Kidney epithelial cell (primary cell): ENCODE measurements at regions not wholly inside any gene's neighbourhood (a gene's known extent, or its start where the extent isn't known, plus 50 kb on each side); places are given as distances from the start of the nearest gene placed in this dataset.
"Not testable (repeated sequence)": the region's sequence is repeated elsewhere in the genome, so short reads cannot be mapped to it uniquely, and the experiment has no call there.

Experiments
- DNase-seq: peaks from one replicate; pipeline ENCODE4 v3.0.0-alpha.2; 2010; ENCODE audit warnings: low read depth
- H3K27me3 ChIP-seq: 2 replicates; pipeline ENCODE4 v1.6.0; 2011; ENCODE audit warnings: low read length; ENCODE audit not compliant: control insufficient read depth, insufficient read depth
- H3K36me3 ChIP-seq: 2 replicates; pipeline ENCODE4 v1.5.1; 2011; ENCODE audit warnings: low read length; ENCODE audit not compliant: control insufficient read depth, insufficient read depth
- H3K4me3 ChIP-seq: 2 replicates; pipeline ENCODE4 v1.5.1; 2011; ENCODE audit warnings: low read depth, mild to moderate bottlenecking, control low read depth, low read length
- TF ChIP-seq, protein P1 (sequence below): IDR thresholded peaks from 2 replicates; pipeline ENCODE4 v1.5.1; 2011; ENCODE audit warnings: mild to moderate bottlenecking, moderate library complexity, low read length, control low read depth, inconsistent platforms; ENCODE audit not compliant: insufficient read depth, poor library complexity, severe bottlenecking

DNA sequence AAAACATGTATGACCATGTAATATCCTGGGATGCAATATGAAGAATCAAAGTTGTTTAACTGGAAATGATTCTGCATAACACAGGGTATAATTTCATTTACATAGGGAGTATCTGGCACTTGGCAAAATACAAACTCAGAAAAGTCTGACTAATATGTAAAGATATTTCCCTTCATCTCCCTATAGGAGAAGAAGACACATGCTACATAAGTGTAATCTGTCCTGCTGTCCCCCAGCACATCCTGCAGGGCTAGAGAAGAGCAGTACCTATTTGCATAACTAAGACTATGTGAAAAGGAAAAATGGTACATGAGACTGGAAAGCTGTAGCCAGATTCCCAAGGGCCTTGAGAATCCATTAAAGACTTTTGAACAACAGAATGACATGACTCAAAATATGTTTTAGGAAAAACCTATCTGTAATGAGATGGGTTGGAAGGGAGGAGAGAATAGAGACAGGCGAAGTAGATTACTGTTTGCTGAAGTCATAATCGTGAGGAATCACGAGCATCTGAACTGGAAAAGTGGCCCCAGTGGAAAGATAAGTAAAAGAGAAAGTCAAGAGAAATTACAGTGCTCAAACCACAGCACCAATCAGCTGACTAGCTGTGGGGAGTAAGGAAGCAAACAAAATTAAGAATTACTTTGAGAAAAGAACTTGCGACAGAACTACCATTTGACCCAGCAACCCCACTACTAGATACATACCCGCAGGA, 155.1 kb upstream of the HMGA2 start:
- no peaks in the 10 kb centered on the region for H3K36me3 ChIP-seq
- H3K4me3 ChIP-seq: no peak overlapping the region
- DNase-seq: no peak
- H3K27me3 ChIP-seq: no peaks in the 10 kb centered on the region
- TF ChIP-seq, protein P1, sequence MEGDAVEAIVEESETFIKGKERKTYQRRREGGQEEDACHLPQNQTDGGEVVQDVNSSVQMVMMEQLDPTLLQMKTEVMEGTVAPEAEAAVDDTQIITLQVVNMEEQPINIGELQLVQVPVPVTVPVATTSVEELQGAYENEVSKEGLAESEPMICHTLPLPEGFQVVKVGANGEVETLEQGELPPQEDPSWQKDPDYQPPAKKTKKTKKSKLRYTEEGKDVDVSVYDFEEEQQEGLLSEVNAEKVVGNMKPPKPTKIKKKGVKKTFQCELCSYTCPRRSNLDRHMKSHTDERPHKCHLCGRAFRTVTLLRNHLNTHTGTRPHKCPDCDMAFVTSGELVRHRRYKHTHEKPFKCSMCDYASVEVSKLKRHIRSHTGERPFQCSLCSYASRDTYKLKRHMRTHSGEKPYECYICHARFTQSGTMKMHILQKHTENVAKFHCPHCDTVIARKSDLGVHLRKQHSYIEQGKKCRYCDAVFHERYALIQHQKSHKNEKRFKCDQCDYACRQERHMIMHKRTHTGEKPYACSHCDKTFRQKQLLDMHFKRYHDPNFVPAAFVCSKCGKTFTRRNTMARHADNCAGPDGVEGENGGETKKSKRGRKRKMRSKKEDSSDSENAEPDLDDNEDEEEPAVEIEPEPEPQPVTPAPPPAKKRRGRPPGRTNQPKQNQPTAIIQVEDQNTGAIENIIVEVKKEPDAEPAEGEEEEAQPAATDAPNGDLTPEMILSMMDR: no peak

DNA sequence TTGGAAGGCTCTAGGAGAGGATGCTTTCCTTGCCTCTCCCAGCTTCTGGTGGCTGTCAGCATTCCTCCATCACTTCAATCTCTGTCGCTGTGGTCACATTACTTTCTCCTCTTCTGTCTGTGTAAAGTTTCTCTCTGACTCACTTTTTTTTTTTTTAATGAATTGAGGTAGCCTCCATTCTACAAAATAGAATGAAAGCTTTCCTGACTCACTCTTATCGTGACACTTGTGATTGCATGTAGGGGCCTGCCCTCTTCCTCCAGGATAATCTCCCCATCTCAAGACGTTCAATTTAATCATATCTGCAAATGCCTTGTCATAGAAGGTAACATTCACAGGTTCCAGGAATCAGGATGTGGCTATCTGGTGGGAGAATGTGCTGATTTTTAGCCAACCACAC, 153.5 kb upstream of the HMGA2 start:
- H3K36me3 ChIP-seq: no peaks in the 10 kb centered on the region
- no peaks in the 10 kb centered on the region for H3K27me3 ChIP-seq
- TF ChIP-seq, protein P1: no peak
- no peak for DNase-seq
- no peak overlapping the region for H3K4me3 ChIP-seq

DNA sequence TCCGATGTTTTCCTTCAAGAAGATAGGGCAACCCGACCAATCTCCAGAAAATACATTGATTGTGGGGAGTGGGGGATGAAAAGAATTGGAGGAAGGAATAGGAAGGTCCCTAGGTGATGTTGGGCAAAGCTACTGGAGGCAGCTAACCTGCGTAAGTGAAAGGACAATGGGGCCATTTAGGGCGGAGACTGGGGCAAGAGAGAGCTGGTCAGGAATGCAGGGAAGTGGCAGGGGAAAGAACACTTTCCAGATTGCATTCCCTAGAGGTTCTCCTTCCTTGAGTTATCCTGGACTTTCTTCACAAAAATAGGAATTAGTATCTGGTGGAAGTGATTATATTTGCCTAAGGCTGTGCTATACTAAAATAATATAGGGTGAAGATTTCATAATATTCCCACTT, 151.8 kb upstream of the HMGA2 start:
- H3K27me3 ChIP-seq: no peaks in the 10 kb centered on the region
- no peak for DNase-seq
- H3K4me3 ChIP-seq: no peak overlapping the region
- no peaks in the 10 kb centered on the region for H3K36me3 ChIP-seq
- TF ChIP-seq, protein P1: no peak

GRCh38 chr12:65673156-65673690, 151.1 kb upstream of the HMGA2 start:
- Histone ChIP-seq H3K36me3 (no peaks in the 10 kb centered on the region), H3K27me3 (no peaks in the 10 kb centered on the region), H3K4me3 (no peak overlapping the region)
- TF ChIP-seq, protein P1: no peak
- no peak for DNase-seq

DNA sequence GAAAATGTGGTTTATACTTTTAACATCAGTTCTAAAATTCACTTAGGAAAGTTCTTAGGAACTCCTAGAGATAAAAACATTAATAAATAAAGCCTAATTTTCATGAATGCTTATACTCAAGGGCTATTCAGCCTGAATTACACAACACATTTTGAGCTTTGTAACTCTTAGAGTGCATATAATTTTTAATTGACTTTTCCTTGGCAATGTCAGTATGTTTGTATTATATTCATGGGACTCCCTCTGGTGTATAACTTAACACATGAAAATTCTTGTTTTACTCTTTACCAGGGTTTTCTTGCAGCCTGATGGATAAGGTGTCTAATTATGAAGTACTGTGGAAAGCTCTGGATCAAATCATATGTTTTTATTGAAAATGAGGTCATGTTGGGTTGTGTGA, 150.6 kb upstream of the HMGA2 start:
- TF ChIP-seq, protein P1: no peak
- H3K36me3 ChIP-seq: no peaks in the 10 kb centered on the region
- H3K27me3 ChIP-seq: no peaks in the 10 kb centered on the region
- H3K4me3 ChIP-seq: no peak overlapping the region
- DNase-seq: no peak

DNA sequence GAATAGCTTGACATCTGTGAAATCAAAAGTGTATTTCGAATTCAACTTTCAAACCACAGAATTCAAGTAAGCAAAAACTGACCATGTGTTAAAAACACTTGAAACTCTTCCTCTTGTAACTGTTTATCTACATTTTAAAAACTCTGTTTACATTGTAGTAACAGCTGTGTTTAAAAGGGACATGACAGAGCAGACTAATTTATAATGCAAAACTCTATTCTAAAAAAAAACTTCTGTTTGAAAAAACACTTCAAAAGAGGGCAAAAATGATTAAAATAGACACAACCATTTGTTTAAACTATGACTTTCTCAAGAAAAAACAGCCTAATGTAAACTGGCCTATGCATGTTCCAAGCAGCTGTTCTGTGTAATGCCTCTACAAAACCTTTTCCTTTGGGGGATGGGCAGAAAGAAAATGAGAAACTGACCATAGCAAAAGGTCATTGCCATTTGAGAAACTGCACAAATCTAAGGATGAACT, 149.1 kb upstream of the HMGA2 start:
- DNase-seq: no peak
- no peak overlapping the region for H3K4me3 ChIP-seq
- no peaks in the 10 kb centered on the region for H3K27me3 ChIP-seq
- TF ChIP-seq, protein P1: no peak
- H3K36me3 ChIP-seq: no peaks in the 10 kb centered on the region

GRCh38 chr12:65678172-65678571, 146.1 kb upstream of the HMGA2 start:
- not testable (repeated sequence) for H3K27me3 ChIP-seq, H3K36me3 ChIP-seq, DNase-seq, H3K4me3 ChIP-seq
